ENCODE measurements at regions not wholly inside any gene's neighbourhood (a gene's known extent, or its start where the extent isn't known, plus 50 kb on each side); places are given as distances from the start of the nearest gene placed in this dataset.

GRCh38 chr9:80509358-80509757, 937.6 kb downstream of the TLE4 start:
- TF ChIP-seq, protein P1, sequence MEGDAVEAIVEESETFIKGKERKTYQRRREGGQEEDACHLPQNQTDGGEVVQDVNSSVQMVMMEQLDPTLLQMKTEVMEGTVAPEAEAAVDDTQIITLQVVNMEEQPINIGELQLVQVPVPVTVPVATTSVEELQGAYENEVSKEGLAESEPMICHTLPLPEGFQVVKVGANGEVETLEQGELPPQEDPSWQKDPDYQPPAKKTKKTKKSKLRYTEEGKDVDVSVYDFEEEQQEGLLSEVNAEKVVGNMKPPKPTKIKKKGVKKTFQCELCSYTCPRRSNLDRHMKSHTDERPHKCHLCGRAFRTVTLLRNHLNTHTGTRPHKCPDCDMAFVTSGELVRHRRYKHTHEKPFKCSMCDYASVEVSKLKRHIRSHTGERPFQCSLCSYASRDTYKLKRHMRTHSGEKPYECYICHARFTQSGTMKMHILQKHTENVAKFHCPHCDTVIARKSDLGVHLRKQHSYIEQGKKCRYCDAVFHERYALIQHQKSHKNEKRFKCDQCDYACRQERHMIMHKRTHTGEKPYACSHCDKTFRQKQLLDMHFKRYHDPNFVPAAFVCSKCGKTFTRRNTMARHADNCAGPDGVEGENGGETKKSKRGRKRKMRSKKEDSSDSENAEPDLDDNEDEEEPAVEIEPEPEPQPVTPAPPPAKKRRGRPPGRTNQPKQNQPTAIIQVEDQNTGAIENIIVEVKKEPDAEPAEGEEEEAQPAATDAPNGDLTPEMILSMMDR (IDR thresholded peaks at IDR 0.05): no peak
- no peak for TF ChIP-seq POLR2A (IDR thresholded peaks at IDR 0.05)
- WGBS, 2 donors: 70 to 81% methylated on average over 1 of the region's 1 CpG
- no peak for DNase-seq (ENCODE audit: low spot score in 2 of 2)
- intact Hi-C loops (cut with DNase I; ENCODE audit: low total_unique reads): no loop called here
- no peak overlapping the region for H3K4me3 ChIP-seq (ENCODE audit: low read depth, poor library complexity, severe bottlenecking)

DNA sequence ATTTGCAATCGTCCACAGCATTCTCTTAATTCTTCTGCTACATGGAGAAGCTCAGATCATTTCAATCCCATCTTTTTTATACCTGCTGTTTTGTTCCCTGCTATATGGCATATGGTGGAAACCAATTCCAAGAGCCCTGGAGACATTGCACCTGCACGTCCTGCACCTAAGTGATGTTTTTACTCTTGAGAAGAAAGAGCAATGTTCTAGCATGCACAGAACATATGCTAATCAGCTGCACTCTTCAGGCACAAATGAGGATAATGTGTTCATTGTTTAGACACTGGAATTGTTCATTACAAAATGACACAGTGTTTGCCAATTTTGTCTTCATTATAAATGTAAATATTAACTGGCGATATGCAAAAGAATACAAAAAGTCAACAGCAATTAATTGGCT, 935.8 kb downstream of the TLE4 start:
- TF ChIP-seq POLR2A (IDR thresholded peaks at IDR 0.05): no peak
- TF ChIP-seq, protein P1 (IDR thresholded peaks at IDR 0.05): no peak
- no peak overlapping the region for H3K4me3 ChIP-seq (ENCODE audit: low read depth, poor library complexity, severe bottlenecking)
- intact Hi-C loops (cut with DNase I; ENCODE audit: low total_unique reads): no loop called here
- no peak for DNase-seq (ENCODE audit: low spot score in 2 of 2)
- WGBS, 2 donors: 41 to 43% methylated on average over 3 of the region's 3 CpGs

- H3K4me3 ChIP-seq (ENCODE audit: low read depth, poor library complexity, severe bottlenecking): no peak overlapping the region
- intact Hi-C loops (cut with DNase I; ENCODE audit: low total_unique reads): no loop called here
- TF ChIP-seq, protein P1 (IDR thresholded peaks at IDR 0.05): no peak
- no peak for TF ChIP-seq POLR2A (IDR thresholded peaks at IDR 0.05)
- DNase-seq (ENCODE audit: low spot score in 2 of 2): no peak
- 46 to 47% methylated on average over 7 of the region's 7 CpGs for WGBS, 2 donors
Observed at GRCh38 chr9:80504601-80505230, 933.0 kb downstream of the TLE4 start.

- no peak overlapping the region for H3K4me3 ChIP-seq (ENCODE audit: low read depth, poor library complexity, severe bottlenecking)
- TF ChIP-seq, protein P1 (IDR thresholded peaks at IDR 0.05): no peak
- no peak for TF ChIP-seq POLR2A (IDR thresholded peaks at IDR 0.05)
- intact Hi-C loops (cut with DNase I; ENCODE audit: low total_unique reads): no loop called here
- WGBS, 2 donors: 28 to 32% methylated on average over 2 of the region's 2 CpGs
- DNase-seq (ENCODE audit: low spot score in 2 of 2): no peak
Observed at GRCh38 chr9:80503671-80504281, 932.0 kb downstream of the TLE4 start.

DNA sequence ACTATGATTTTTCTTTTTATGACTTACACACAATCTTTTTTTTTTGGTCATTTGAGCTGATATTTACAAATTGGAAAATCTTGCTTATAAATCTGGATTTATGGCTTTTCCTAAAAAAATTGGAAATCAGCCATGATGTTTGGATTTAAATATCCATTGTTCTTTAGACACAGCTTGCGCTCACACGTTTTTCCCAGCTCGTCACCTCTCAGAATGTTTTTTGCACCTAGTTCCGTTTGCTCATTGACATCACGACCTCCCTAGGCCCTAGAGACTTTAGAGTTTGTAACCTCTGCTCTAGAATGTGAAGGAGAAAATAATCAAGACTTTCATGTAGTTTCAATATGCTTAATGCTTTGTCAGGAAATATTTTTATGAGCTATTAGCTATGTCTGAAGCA, 930.5 kb downstream of the TLE4 start:
- no peak for DNase-seq (ENCODE audit: low spot score in 2 of 2)
- WGBS, 2 donors: 55 to 59% methylated on average over 5 of the region's 5 CpGs
- H3K4me3 ChIP-seq (ENCODE audit: low read depth, poor library complexity, severe bottlenecking): no peak overlapping the region
- TF ChIP-seq, protein P1 (IDR thresholded peaks at IDR 0.05): no peak
- TF ChIP-seq POLR2A (IDR thresholded peaks at IDR 0.05): no peak
- intact Hi-C loops (cut with DNase I; ENCODE audit: low total_unique reads): no loop called here

- WGBS, 2 donors: 30 to 36% methylated on average over 3 of the region's 3 CpGs
- no peak overlapping the region for H3K4me3 ChIP-seq (ENCODE audit: low read depth, poor library complexity, severe bottlenecking)
- TF ChIP-seq POLR2A (IDR thresholded peaks at IDR 0.05): no peak
- TF ChIP-seq, protein P1 (IDR thresholded peaks at IDR 0.05): no peak
- no peak for DNase-seq (ENCODE audit: low spot score in 2 of 2)
- intact Hi-C loops (cut with DNase I; ENCODE audit: low total_unique reads): no loop called here
Observed at GRCh38 chr9:80501635-80502034, 929.9 kb downstream of the TLE4 start.
